ENCODE measurements at regions not wholly inside any gene's neighbourhood (a gene's known extent, or its start where the extent isn't known, plus 50 kb on each side); places are given as distances from the start of the nearest gene placed in this dataset.

GRCh38 chr11:127598476-127598875, 597.9 kb upstream of the KIRREL3 start:
- peaks cover 14% of the 10 kb centered on the region for H3K4me1 Mint-ChIP-seq
- no peak overlapping the region for H3K27ac ChIP-seq (ENCODE audit: low read depth)
- no peaks in the 10 kb centered on the region for H3K9me3 Mint-ChIP-seq
- ATAC-seq (no peak), DNase-seq (ENCODE audit: low spot score) (no peak)
- no peaks in the 10 kb centered on the region for H3F3A ChIP-seq (replicated peaks; ENCODE audit: low read depth)
- H3K27ac Mint-ChIP-seq, result no peak overlapping the region
- no peak overlapping the region for H3K4me3 ChIP-seq
- no peak overlapping the region for H3K4me2 ChIP-seq
- peaks cover 2% of the 10 kb centered on the region for H3K27me3 Mint-ChIP-seq (ENCODE audit: insufficient read depth, low read depth, poor library complexity)
- no peaks in the 10 kb centered on the region for H3K36me3 ChIP-seq (ENCODE audit: insufficient read depth)
- no peaks in the 10 kb centered on the region for H3K79me2 ChIP-seq (replicated peaks; ENCODE audit: insufficient read depth)
- H2AFZ ChIP-seq, result no peak overlapping the region
- no peaks in the 10 kb centered on the region for H3K27me3 ChIP-seq (ENCODE audit: insufficient read depth)
- no peak overlapping the region for H3K4me3 Mint-ChIP-seq
- no peaks in the 10 kb centered on the region for H3K36me3 Mint-ChIP-seq (ENCODE audit: low read depth)
- H3K9me2 ChIP-seq (ENCODE audit: insufficient read depth), result peaks cover 9% of the 10 kb centered on the region
- peaks cover 16% of the 10 kb centered on the region; the same call in 1 of the 2 replicates for H3K4me1 ChIP-seq (ENCODE audit: insufficient read depth)
- no peak for TF ChIP-seq STAT1 (IDR thresholded peaks at IDR 0.05; ENCODE audit: unreplicated experiment)
- no peak for TF ChIP-seq ZNF331 (CRISPR knock-in tag; IDR thresholded peaks at IDR 0.05; ENCODE audit: low read depth)
- no peak for TF ChIP-seq ZNF114 (CRISPR knock-in tag; IDR thresholded peaks at IDR 0.05)
- TF ChIP-seq POLR2AphosphoS5 (IDR thresholded peaks at IDR 0.05; ENCODE audit: low read depth), result no peak
- no peak for TF ChIP-seq NANOG (IDR thresholded peaks at IDR 0.05; ENCODE audit: borderline replicate concordance)
- no peak for TF ChIP-seq EZH2 (IDR thresholded peaks at IDR 0.05; ENCODE audit: low read depth, unreplicated experiment)
- TF ChIP-seq EZH2phosphoT487 (IDR thresholded peaks at IDR 0.05; ENCODE audit: unreplicated experiment), result no peak
- no peak for TF ChIP-seq REST (IDR thresholded peaks at IDR 0.05; ENCODE audit: unreplicated experiment)
- no peak for TF ChIP-seq CREB1 (CRISPR knock-in tag; IDR thresholded peaks at IDR 0.05; ENCODE audit: low read depth)
- TF ChIP-seq JUNB (IDR thresholded peaks at IDR 0.05; ENCODE audit: unreplicated experiment), result no peak
- no peak for TF ChIP-seq CTCF (conservative IDR thresholded peaks at IDR 0.05; ENCODE audit: low read depth in 2 of 2)
- TF ChIP-seq ZNF462 (CRISPR knock-in tag; IDR thresholded peaks at IDR 0.05), result no peak
- no peak for TF ChIP-seq ETS1 (IDR thresholded peaks at IDR 0.05)
- no peaks in the 10 kb centered on the region for H4K20me1 ChIP-seq (replicated peaks; ENCODE audit: insufficient read depth)

Data from GM23338 (cell line).